ENCODE measurements at regions not wholly inside any gene's neighbourhood (a gene's known extent, or its start where the extent isn't known, plus 50 kb on each side); places are given as distances from the start of the nearest gene placed in this dataset.

DNA sequence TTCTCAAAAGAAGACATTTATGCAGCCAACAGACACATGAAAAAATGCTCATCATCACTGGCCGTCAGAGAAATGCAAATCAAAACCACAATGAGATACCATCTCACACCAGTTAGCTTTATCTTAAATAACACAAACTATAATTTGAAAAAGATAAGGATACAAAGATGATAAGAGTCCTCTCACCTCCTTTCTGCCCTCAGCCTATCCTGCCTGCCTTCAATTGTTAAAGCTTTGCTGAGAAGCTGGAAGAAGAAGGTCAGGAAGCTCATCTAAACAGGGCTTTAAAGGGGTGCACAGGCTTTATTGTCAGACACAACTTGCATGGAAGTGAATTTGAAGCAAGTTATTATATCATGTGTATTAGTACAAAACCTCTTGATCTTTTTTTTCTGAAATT is 676.3 kb upstream of the GOT2 start:
- no peak for DNase-seq (ENCODE audit: low spot score)
- in situ Hi-C loops (cut with HindIII; ENCODE audit: low sequenced_read_pairs) = no loop called here

DNA sequence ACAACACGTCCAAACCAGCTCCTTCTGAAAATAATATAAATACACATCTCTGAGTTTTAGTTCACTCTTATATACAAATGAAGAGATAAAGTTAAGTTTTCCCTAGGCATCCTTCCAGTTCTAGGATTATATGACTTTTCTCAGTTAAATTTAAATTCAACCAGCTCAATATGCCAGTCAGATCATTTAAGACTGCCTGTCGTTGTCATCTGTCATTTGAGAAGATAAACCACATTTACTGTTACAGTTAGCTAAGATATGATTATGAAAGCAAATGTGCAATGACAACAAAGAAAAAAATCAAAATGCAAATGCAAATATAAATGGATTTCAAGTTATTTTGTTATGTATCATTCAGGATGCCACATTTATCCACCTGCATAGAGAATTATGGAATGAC is 671.7 kb upstream of the GOT2 start:
- no peak for DNase-seq (ENCODE audit: low spot score)
- in situ Hi-C loops (cut with HindIII; ENCODE audit: low sequenced_read_pairs) = no loop called here

DNA sequence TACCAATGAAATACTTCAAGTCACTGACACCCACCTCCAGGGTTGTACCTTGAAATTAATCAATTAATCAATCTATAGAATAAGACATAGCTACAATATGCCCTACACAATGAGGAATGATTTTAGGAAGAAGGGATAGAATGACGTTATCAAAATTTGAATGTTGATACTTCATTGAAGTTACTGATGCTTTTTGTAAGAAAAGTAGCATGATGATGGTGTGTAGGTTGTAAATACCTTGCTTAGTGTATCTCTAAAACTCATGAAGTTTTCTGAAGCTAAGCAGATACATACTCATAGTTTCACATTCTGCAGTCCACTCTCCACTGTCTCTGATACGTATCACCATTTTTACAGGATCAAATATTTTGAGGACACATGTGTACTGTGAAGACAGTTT is 670.4 kb upstream of the GOT2 start:
- no peak for DNase-seq (ENCODE audit: low spot score)
- in situ Hi-C loops (cut with HindIII; ENCODE audit: low sequenced_read_pairs) = no loop called here

DNA sequence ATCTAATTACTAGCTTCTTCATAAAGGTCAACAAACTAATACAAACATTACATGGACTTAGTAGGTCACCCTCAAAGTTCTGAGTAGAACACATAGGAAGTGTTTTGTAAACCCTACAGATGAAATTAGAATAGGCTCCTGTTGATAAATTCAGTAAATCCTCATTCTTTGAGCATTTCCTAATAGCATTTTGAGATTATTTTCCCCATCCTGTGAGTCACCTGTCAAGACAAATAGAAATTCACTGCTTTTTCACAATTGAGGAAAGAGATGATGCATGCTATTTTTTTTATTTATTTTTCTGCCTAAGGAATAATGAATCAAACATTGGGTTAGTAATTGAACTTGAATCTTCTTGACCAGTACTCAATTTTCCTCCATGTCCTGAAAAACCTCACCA is 666.7 kb upstream of the GOT2 start:
- DNase-seq (ENCODE audit: low spot score) = no peak
- in situ Hi-C loops (cut with HindIII; ENCODE audit: low sequenced_read_pairs) = no loop called here

DNA sequence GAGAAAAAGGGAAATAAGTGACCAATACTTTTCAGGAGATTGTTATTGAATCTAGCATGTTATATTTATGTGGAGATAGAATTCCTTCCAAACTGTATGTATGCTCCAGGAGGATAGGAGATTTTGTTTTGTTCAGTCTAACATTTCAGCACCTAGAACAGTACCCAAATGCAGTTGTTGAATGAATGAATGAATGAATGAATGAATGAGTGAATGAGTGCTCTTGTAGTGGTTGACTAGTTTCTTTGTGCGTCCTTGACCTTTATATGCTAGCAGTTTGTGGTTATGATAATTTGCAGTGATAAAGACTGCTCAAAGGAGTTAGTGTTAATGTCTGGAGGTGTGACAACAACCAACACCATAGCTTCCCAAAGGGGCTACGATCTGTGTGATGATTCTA is 663.5 kb upstream of the GOT2 start:
- in situ Hi-C loops (cut with HindIII; ENCODE audit: low sequenced_read_pairs) = no loop called here

DNA sequence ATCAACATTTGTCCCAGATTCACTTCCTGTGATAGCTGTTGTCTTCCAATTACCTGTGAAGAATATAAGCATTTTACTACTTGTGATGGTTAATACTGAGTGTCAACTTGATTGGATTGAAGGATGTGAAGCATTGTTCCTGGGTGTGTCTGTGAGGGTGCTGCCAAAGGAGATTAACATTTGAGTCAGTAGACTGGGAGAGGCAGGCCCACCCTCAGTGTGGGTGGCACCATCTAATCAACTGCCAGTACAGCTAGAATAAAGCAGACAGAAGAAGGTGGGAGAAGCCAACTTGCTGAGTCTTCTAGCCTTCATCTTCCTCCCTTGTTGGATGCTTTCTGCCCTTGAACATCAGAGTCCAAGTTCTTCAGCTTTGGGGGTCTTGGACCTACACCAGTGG is 660.4 kb upstream of the GOT2 start:
- no peak for DNase-seq (ENCODE audit: low spot score)
- in situ Hi-C loops (cut with HindIII; ENCODE audit: low sequenced_read_pairs) = no loop called here

More for the DNA sequence above, 663.5 kb upstream of the GOT2 start:
- no peak for DNase-seq (ENCODE audit: low spot score)

DNA sequence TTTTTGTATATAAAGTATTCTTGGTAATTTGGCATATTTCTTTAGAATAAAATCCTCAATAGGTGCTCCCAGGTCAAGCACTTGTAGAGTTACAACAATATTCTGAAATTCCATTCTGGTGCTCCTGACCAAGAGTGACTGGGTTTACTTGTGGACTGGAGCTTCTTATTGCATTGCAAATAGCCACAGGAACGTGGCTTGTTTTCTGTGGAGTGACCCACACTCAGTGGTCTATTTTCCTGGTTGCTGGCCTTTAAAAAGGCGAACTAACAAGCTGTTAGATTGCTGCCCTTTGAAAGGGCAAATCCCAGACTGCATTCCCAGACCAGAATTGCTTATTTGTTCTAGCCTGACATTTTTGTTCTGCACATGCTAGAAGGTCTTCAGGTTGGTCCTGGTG is 658.8 kb upstream of the GOT2 start:
- no peak for DNase-seq (ENCODE audit: low spot score)
- in situ Hi-C loops (cut with HindIII; ENCODE audit: low sequenced_read_pairs) = no loop called here

DNA sequence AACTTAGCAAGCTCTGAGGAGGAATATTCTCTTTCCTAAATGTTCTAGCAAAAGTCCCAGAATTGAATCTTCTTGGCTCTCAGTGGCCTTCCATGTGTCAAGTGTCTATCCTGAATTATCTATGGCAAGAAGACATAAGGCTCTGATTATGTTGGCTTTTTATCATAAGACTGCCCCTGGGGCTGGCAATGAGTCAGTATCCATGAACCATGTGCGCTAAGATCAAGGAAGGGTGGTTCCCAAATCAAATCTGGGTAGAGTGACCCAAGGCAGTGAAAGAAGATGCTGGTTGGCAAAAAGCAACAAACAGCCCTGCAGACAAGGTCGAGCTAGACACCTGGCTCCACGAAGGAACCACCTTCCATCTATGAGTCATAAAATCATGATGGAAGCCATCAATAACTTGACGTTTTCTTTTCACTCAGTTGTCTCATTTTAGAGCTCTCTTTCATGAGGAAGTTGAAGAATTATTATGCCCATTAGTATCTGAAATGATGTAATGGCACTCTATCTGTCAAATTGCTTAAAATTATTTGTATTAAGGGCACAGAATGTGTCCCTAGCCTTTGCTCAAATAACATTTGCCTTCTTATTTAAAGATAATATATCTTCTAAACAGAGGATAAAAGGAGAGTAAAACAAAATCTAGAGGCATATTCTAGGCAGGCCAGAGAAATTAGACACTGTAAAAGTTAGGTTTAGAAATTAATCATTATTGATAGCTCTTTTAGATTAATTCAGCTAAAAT is 657.7 kb upstream of the GOT2 start:
- in situ Hi-C loops (cut with HindIII; ENCODE audit: low sequenced_read_pairs) = no loop called here
- DNase-seq (ENCODE audit: low spot score) = no peak

DNA sequence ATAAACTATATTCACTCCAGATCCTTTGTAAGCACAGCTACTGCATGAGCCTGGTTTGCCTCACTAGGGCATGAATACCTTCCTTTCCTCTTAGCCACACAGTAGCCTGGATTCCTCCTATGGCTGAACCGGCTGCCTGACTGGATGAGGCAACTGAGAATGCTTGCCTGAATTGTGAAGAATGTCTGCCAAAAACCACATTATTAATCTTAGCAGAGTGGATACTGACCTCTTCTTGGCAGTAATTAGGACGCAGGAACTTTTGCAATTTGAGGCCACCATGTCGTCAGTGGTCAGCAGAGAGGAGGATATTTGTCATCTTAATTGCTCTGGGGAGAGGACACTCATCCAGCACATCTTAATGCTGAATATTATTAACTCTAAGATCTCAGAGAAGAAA is 651.8 kb upstream of the GOT2 start:
- DNase-seq (ENCODE audit: low spot score) = no peak
- in situ Hi-C loops (cut with HindIII; ENCODE audit: low sequenced_read_pairs) = no loop called here

DNA sequence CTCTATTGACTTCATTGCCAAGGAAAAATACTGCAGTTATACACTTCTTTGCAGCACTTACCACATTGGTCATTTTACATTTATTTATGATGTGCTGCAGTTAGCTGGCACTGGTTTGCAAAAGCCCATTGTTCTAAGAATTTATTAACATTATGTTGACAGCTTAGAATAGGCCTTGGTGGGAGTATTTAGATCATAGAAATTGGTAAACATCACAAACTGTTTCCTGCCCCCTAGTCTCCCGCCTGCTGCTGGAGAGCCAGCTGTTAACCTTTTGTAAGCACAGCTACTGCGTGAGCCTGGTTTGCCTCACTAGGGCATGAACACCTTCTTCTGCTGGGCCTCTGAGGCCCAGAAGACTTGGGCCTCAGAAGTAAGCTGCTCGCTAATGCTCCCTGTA is 651.4 kb upstream of the GOT2 start:
- DNase-seq (ENCODE audit: low spot score) = no peak
- in situ Hi-C loops (cut with HindIII; ENCODE audit: low sequenced_read_pairs) = no loop called here

DNA sequence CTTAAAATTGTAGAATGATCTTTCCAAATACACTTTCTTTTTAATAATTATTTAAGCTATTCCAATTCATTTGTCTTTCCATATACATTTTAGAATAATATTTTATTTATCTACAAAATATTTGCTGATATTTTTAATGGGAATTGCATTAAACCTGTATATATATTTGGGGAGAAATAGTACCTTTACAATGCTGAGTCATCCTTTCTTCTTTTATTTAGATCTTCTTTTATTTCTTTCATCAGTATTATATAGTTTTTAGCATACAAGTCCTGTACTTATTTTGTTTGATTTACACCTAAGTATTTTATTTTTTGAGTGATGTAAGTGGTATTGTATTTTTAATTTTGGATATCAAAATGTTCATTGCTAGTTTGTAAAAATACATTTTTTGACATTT is 639.5 kb upstream of the GOT2 start:
- no peak for DNase-seq (ENCODE audit: low spot score)
- in situ Hi-C loops (cut with HindIII; ENCODE audit: low sequenced_read_pairs) = no loop called here

DNA sequence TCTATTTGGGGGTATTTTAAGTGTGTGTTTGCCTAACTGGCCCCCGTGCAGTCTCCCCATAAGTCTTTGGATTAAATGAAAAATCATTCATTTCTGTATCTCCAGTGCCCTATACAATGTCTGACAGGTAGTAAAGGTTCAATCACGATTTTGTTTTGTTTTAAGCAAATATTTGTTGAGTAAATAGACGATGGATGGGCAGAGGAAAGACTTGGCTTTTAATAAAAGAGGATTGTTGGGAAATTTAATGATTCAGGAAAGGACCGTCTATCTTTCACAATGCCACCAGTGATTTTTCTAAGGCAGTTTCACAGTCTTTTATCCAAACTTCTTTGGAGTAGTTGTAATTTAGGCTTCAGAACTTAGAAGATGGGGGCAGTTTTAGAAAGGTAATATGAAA is 636.6 kb upstream of the GOT2 start:
- in situ Hi-C loops (cut with HindIII; ENCODE audit: low sequenced_read_pairs) = no loop called here
- DNase-seq (ENCODE audit: low spot score) = no peak

DNA sequence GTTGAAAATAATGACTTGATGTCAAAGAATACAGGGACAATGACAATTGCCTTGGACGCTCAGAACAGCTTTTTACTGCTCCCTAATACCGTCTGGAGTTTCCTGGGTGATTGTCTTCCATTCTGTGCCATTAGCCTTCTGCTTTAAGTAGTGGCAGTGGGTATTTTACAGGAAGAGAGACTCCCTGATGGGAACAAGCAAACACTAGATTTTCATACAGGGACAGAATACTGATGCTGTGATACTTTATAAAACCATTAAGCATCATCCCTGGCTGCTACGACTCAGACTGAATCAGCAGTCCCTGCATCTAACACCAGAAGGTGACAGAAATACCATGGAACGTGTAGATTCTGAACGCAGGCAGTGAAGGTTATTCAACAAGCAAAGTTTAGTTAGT is 635.4 kb upstream of the GOT2 start:
- DNase-seq (ENCODE audit: low spot score) = no peak
- in situ Hi-C loops (cut with HindIII; ENCODE audit: low sequenced_read_pairs) = no loop called here

DNA sequence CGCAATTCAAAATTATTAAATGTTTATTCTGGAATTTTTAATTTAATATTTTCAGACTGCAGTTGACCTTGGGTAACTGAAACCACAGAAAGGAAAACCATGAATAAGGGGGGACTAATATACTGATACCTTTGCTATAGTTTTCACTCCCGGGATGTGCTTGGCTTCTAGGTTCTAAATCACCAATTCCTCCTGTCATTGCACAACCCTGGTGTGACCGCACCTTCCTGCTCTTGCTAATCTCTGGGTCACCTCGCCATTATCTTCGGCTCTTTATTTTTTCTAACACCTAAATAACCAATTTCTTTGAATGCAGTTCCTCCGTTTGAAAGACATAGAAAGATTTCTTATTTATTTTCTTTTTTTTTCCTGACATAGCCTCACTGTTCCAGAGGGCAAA is 634.5 kb upstream of the GOT2 start:
- in situ Hi-C loops (cut with HindIII; ENCODE audit: low sequenced_read_pairs) = no loop called here
- no peak for DNase-seq (ENCODE audit: low spot score)

DNA sequence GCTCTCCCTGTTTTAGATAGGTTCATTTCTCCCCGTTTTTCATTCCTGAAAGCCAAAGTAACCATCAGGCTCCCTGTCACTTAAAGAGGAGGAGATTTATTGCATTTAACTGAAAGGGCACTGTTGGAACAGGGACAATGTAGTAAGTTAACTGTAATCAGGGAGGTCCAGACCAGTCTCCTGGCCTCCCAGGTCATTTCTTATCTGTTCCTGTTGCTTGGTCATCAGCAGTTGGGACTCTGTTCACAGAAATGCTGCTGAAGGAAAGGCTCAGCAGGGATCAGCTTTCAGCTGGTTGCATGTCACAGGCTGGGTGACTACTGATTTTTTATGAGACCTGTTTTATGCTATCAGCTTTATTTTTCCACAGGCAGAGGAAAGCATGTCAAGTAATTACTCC is 622.6 kb upstream of the GOT2 start:
- no peak for DNase-seq (ENCODE audit: low spot score)
- in situ Hi-C loops (cut with HindIII; ENCODE audit: low sequenced_read_pairs) = no loop called here

DNA sequence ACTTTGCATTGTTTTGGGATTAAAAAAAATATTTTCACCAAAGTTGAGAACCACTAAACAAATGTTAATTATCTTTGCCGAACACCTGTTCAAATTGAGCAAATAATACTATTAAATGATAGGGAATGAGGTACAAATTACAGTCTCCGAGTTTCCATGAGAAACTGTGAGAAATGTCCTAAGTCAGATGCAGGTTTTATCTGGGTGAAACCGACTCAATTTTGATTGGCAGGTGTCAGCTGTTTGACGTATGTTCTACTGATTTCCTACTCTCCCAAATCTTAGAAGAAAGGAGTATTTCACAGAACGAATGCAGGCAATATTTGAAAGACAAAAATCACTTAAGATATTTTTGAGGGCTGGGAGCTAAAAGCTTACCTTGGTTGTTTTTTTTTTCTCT is 622.0 kb upstream of the GOT2 start:
- in situ Hi-C loops (cut with HindIII; ENCODE audit: low sequenced_read_pairs) = no loop called here
- DNase-seq (ENCODE audit: low spot score) = no peak

DNA sequence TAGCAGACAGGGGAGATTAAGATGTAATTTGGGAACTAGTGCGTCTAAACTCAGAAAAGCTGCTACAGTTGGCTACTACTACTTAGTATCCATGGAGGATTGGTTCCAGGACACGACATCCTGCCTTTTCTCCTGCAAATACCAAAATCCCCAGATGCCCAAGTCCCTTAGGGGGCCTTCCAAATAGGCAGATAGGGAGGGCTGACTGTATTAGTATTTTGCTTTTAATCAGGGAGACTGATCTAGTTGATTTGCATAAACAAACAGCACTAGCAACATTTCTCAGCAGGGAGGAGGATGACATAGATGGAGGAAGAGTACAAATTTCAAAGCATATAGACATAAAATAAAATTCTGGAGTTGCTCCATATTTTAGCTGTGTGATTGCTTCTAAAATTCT is 621.6 kb upstream of the GOT2 start:
- no peak for DNase-seq (ENCODE audit: low spot score)
- in situ Hi-C loops (cut with HindIII; ENCODE audit: low sequenced_read_pairs) = no loop called here

DNA sequence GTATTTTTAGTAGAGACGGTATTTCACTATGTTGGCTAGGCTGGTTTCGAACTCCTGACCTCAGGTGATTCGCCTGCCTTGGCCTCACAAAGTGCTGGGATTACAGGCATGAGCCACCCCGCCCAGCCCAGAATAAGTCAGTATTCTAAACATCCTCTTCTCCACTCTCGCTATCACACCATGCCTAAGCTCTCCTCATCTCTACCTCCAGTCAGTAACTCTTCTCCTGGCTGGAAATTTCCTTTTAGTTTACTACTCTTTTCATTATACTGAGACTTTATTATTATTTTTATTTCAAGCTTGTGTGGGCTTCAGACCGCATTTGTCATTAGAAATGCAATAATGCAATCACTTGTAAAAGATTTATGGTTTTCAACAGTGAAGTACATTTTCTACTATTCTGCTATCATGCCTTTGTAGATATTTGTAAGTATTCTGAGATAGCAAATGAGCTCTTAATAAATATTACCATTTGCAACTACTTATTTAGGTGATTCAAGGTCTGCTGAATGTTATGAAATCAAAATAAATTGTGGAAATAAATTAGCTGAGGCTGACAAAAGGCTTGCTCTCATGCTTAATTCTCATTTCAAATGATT is 617.3 kb upstream of the GOT2 start:
- DNase-seq (ENCODE audit: low spot score) = no peak
- in situ Hi-C loops (cut with HindIII; ENCODE audit: low sequenced_read_pairs) = no loop called here

DNA sequence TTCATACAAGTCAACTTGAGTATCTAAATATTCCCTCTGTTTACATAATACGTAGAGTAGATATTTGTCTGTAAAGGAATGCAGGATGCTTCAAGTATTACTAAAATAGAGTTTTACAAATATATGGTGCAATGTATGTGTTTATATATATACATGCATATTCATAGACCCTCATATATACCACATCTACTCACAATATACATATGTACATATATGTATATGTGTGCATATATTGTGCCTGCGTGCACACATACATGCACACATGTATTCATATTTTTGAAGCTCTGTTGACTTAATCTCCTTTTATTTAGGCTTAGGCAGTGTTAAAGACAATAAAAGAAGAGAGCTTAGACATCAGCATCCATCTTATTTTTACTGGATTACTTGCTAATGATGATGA is 616.6 kb upstream of the GOT2 start:
- in situ Hi-C loops (cut with HindIII; ENCODE audit: low sequenced_read_pairs) = no loop called here
- no peak for DNase-seq (ENCODE audit: low spot score)

DNA sequence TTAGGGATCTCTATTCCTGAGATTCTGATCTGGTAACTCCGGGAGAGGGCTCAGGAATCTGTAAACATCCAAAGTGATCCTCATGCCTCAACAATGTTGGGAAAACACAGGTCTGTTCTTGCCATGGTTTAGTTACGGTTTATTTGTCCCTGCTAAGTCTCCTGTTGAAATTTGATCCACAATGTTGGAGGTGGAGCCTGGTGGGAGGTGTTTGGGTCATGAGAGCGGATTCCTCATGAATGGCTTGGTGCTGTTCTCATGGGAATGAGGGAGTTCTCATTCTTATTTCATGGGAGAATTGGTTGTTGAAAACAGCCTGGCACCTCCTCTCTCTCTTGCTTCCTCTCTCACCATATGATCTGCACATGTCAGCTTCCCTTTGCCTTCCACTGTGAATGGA is 608.6 kb upstream of the GOT2 start:
- DNase-seq (ENCODE audit: low spot score) = no peak

DNA sequence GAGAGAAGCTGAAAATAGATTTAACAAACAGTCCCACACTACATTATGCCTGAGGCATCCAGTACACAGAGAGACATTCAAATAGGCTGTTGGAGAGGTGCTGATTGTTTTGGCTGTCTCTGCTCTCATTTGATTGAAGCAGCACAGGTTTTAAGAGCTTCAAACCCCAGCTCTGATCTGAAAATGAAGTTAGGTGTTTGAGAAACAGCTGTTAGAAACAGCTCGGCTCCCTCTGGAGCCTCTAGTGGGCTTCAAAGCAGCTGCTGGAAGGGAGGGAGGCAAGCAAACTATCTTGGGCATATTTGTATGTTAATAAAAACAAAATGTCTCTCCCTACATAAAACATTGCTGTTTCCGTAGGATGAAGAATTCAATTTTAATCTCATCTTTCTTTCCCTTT is 607.3 kb upstream of the GOT2 start:
- DNase-seq (ENCODE audit: low spot score) = no peak
- in situ Hi-C loops (cut with HindIII; ENCODE audit: low sequenced_read_pairs) = no loop called here

More for the DNA sequence above, 608.6 kb upstream of the GOT2 start:
- in situ Hi-C loops (cut with HindIII; ENCODE audit: low sequenced_read_pairs) = no loop called here
